T-helper 1 cell treated with Interleukin-12 subunit alpha and Interleukin-12 subunit beta and Interleukin-4 antibody, amounts not matched to agents 30 μg/mL and 1 μg/mL, for 36 hours (primary cell): ENCODE measurements at regions not wholly inside any gene's neighbourhood (a gene's known extent, or its start where the extent isn't known, plus 50 kb on each side); places are given as distances from the start of the nearest gene placed in this dataset.
"Not testable (repeated sequence)": the region's sequence is repeated elsewhere in the genome, so short reads cannot be mapped to it uniquely, and the experiment has no call there.

Source experiments
- H3K27ac Mint-ChIP-seq: one replicate; pipeline ENCODE4 v1.8.0; 2021; ENCODE audit warnings: mild to moderate bottlenecking, mixed read lengths
- H3K27me3 Mint-ChIP-seq: one replicate; pipeline ENCODE4 v1.8.0; 2021; ENCODE audit warnings: low read depth, mixed read lengths
- H3K36me3 Mint-ChIP-seq: one replicate; pipeline ENCODE4 v1.8.0; 2021; ENCODE audit warnings: low read depth, mixed read lengths
- H3K4me1 Mint-ChIP-seq: one replicate; pipeline ENCODE4 v1.8.0; 2021; ENCODE audit warnings: low read depth, mixed read lengths
- H3K4me3 Mint-ChIP-seq: one replicate; pipeline ENCODE4 v1.8.0; 2021; ENCODE audit warnings: mild to moderate bottlenecking, moderate library complexity, mixed read lengths
- H3K9me3 Mint-ChIP-seq: one replicate; pipeline ENCODE4 v1.8.0; 2021; ENCODE audit warnings: mixed read lengths

GRCh38 chr6:125640441-125641150 is 108.8 kb upstream of the HEY2 start:
- Mint-ChIP-seq H3K4me3 (no peak overlapping the region), H3K36me3 (no peaks in the 10 kb centered on the region), H3K27me3 (no peaks in the 10 kb centered on the region), H3K27ac (no peak overlapping the region), H3K9me3 (no peaks in the 10 kb centered on the region), H3K4me1 (no peaks in the 10 kb centered on the region)

- not testable (repeated sequence) for H3K27me3 Mint-ChIP-seq, H3K4me1 Mint-ChIP-seq, H3K36me3 Mint-ChIP-seq, H3K9me3 Mint-ChIP-seq, H3K4me3 Mint-ChIP-seq, H3K27ac Mint-ChIP-seq
Observed at GRCh38 chr6:125643967-125644661, 105.3 kb upstream of the HEY2 start.

- H3K27me3 Mint-ChIP-seq: peaks cover 3% of the 10 kb centered on the region
- H3K4me1 Mint-ChIP-seq: no peaks in the 10 kb centered on the region
- no peaks in the 10 kb centered on the region for H3K36me3 Mint-ChIP-seq
- no peak overlapping the region for H3K27ac Mint-ChIP-seq
- no peaks in the 10 kb centered on the region for H3K9me3 Mint-ChIP-seq
- H3K4me3 Mint-ChIP-seq: no peak overlapping the region
Observed at GRCh38 chr6:125647391-125647790, 102.0 kb upstream of the HEY2 start.

GRCh38 chr6:125653752-125654151 is 95.7 kb upstream of the HEY2 start:
- not testable (repeated sequence) for H3K4me3 Mint-ChIP-seq, H3K27ac Mint-ChIP-seq, H3K4me1 Mint-ChIP-seq, H3K36me3 Mint-ChIP-seq, H3K9me3 Mint-ChIP-seq, H3K27me3 Mint-ChIP-seq

GRCh38 chr6:125655511-125655910 is 93.9 kb upstream of the HEY2 start:
- Mint-ChIP-seq H3K9me3 (no peaks in the 10 kb centered on the region), H3K4me3 (no peak overlapping the region), H3K36me3 (no peaks in the 10 kb centered on the region), H3K4me1 (no peaks in the 10 kb centered on the region), H3K27ac (no peak overlapping the region), H3K27me3 (peaks cover 3% of the 10 kb centered on the region)

- Mint-ChIP-seq H3K36me3 (no peaks in the 10 kb centered on the region), H3K4me3 (no peak overlapping the region), H3K27me3 (no peaks in the 10 kb centered on the region), H3K4me1 (no peaks in the 10 kb centered on the region), H3K9me3 (no peaks in the 10 kb centered on the region), H3K27ac (no peak overlapping the region)
Observed at GRCh38 chr6:125656287-125656870, 93.1 kb upstream of the HEY2 start.

GRCh38 chr6:125658136-125658535 is 91.3 kb upstream of the HEY2 start:
- no peak overlapping the region for H3K27ac Mint-ChIP-seq
- H3K36me3 Mint-ChIP-seq: no peaks in the 10 kb centered on the region
- no peaks in the 10 kb centered on the region for H3K4me1 Mint-ChIP-seq
- no peak overlapping the region for H3K4me3 Mint-ChIP-seq
- H3K9me3 Mint-ChIP-seq: no peaks in the 10 kb centered on the region
- no peaks in the 10 kb centered on the region for H3K27me3 Mint-ChIP-seq

- Mint-ChIP-seq H3K27ac (no peak overlapping the region), H3K27me3 (no peaks in the 10 kb centered on the region), H3K4me1 (no peaks in the 10 kb centered on the region), H3K4me3 (no peak overlapping the region), H3K9me3 (no peaks in the 10 kb centered on the region), H3K36me3 (no peaks in the 10 kb centered on the region)
Observed at GRCh38 chr6:125658759-125659431, 90.5 kb upstream of the HEY2 start.

GRCh38 chr6:125659887-125660286 is 89.5 kb upstream of the HEY2 start:
- H3K4me1 Mint-ChIP-seq: no peaks in the 10 kb centered on the region
- H3K27me3 Mint-ChIP-seq: no peaks in the 10 kb centered on the region
- H3K36me3 Mint-ChIP-seq: no peaks in the 10 kb centered on the region
- H3K27ac Mint-ChIP-seq: no peak overlapping the region
- no peaks in the 10 kb centered on the region for H3K9me3 Mint-ChIP-seq
- no peak overlapping the region for H3K4me3 Mint-ChIP-seq

GRCh38 chr6:125662296-125662695 is 87.1 kb upstream of the HEY2 start:
- no peak overlapping the region for H3K27ac Mint-ChIP-seq
- no peaks in the 10 kb centered on the region for H3K4me1 Mint-ChIP-seq
- H3K27me3 Mint-ChIP-seq: no peaks in the 10 kb centered on the region
- H3K4me3 Mint-ChIP-seq: no peak overlapping the region
- H3K9me3 Mint-ChIP-seq: no peaks in the 10 kb centered on the region
- H3K36me3 Mint-ChIP-seq: no peaks in the 10 kb centered on the region

- no peak overlapping the region for H3K27ac Mint-ChIP-seq
- H3K9me3 Mint-ChIP-seq: no peaks in the 10 kb centered on the region
- no peak overlapping the region for H3K4me3 Mint-ChIP-seq
- H3K4me1 Mint-ChIP-seq: no peaks in the 10 kb centered on the region
- H3K27me3 Mint-ChIP-seq: no peaks in the 10 kb centered on the region
- H3K36me3 Mint-ChIP-seq: no peaks in the 10 kb centered on the region
Observed at GRCh38 chr6:125665295-125665814, 84.1 kb upstream of the HEY2 start.

- H3K27ac Mint-ChIP-seq: no peak overlapping the region
- no peaks in the 10 kb centered on the region for H3K9me3 Mint-ChIP-seq
- H3K4me3 Mint-ChIP-seq: no peak overlapping the region
- no peaks in the 10 kb centered on the region for H3K27me3 Mint-ChIP-seq
- no peaks in the 10 kb centered on the region for H3K36me3 Mint-ChIP-seq
- no peaks in the 10 kb centered on the region for H3K4me1 Mint-ChIP-seq
Observed at GRCh38 chr6:125667326-125667725, 82.1 kb upstream of the HEY2 start.

GRCh38 chr6:125668071-125668470 is 81.4 kb upstream of the HEY2 start:
- Mint-ChIP-seq H3K4me1 (no peaks in the 10 kb centered on the region), H3K27ac (no peak overlapping the region), H3K9me3 (no peaks in the 10 kb centered on the region), H3K4me3 (no peak overlapping the region), H3K27me3 (no peaks in the 10 kb centered on the region), H3K36me3 (no peaks in the 10 kb centered on the region)

- Mint-ChIP-seq H3K27ac (no peak overlapping the region), H3K4me1 (no peaks in the 10 kb centered on the region)
Observed at GRCh38 chr6:125670568-125670967, 78.9 kb upstream of the HEY2 start.

GRCh38 chr6:125671323-125671722 is 78.1 kb upstream of the HEY2 start:
- H3K9me3 Mint-ChIP-seq: no peaks in the 10 kb centered on the region
- H3K4me3 Mint-ChIP-seq: no peak overlapping the region
- peaks cover 6% of the 10 kb centered on the region for H3K27me3 Mint-ChIP-seq
- H3K27ac Mint-ChIP-seq: no peak overlapping the region
- no peaks in the 10 kb centered on the region for H3K4me1 Mint-ChIP-seq
- H3K36me3 Mint-ChIP-seq: no peaks in the 10 kb centered on the region

More at GRCh38 chr6:125670568-125670967, 78.9 kb upstream of the HEY2 start:
- H3K27me3 Mint-ChIP-seq: peaks cover 4% of the 10 kb centered on the region
- H3K4me3 Mint-ChIP-seq: no peak overlapping the region
- H3K9me3 Mint-ChIP-seq: no peaks in the 10 kb centered on the region
- no peaks in the 10 kb centered on the region for H3K36me3 Mint-ChIP-seq
